Activated T-cell treated with anti-CD3 and anti-CD28 coated beads, Interleukin-2, amount 50 U/mL, for 48 hours (primary cell): ENCODE measurements at regions not wholly inside any gene's neighbourhood (a gene's known extent, or its start where the extent isn't known, plus 50 kb on each side); places are given as distances from the start of the nearest gene placed in this dataset.

Experiments
- DNase-seq, 2 experiments: peaks; one replicate each; pipeline ENCODE4 v3.0.0-alpha.2; 2020

- DNase-seq: no peak
These were observed 367.6 kb downstream of the TXNL1 start for GRCh38 chr18:56270671-56271250.

DNA sequence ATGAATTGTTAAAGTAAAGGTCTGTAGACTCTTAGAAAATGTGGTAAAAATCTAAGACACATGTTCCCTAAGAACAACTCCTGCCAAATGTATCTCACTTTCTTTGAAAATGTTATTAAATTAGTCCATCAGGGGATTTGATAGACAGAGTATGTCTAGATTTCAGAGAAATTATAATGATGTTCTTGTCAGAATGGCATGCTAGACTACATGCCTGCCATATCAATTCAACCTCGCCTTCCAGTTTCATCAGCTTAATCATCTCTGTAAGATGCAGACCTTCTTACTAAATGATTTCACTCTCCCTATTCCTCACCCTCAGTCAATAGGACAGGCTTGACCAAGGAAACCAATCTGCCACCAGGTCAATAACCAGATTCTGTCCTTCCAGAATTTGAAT is 368.4 kb downstream of the TXNL1 start:
- no peak for DNase-seq

DNA sequence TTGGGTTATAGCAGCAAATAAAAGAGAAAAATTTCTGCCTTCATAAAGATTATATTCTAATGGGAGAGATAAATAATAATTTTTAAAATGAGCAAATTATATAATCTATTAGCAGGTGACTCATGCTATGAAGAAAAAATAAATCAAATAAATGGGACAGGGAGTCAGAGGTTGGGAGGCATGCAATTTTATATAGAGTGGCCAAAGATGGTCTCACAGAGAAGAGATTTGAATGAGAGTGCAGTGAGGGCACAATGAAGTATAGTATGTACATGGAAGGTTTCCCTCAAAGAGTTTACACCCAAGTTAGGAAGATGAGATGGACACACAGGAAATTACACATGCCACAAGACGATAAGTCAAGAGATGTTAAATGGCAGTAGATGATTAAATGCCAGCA is 369.4 kb downstream of the TXNL1 start:
- no peak for DNase-seq

DNA sequence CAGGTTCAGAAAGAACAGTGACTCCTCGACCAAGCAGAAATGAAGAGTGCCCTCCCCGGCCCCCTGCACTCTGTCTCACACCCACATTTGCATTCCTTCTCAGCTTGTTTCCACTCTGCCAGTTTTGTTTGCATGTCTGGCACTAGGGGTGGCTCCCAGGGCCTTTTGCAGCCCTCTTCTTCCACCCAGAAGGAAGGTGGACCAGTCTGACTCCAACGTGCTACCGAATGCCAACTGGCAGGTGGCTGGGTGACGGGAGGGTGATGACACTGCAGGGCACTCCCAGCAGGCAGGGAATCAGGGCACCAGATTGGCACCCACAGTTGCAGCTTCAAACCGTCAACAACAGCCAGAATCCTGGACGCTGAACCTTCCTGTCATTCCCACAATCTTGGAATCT is 371.1 kb downstream of the TXNL1 start:
- no peak for DNase-seq

DNA sequence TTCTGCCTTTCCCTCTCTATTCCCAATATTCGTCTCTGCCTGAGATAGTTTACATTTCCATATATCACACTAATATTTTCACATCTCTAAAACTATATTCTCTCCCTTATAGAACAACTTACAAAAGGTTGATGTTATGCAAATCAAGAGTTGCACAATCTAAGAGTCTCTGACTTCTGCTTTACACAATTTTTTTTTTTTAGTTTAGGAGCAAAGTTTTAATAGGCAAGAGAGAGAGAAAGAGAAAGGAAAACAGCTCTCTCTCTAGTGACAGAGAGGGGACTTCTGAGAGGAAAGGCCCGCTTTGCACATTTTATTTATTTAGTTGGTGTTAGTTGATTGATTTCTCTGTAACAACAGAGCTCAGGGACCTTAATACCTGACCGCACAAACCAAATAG is 380.2 kb downstream of the TXNL1 start:
- no peak for DNase-seq

DNA sequence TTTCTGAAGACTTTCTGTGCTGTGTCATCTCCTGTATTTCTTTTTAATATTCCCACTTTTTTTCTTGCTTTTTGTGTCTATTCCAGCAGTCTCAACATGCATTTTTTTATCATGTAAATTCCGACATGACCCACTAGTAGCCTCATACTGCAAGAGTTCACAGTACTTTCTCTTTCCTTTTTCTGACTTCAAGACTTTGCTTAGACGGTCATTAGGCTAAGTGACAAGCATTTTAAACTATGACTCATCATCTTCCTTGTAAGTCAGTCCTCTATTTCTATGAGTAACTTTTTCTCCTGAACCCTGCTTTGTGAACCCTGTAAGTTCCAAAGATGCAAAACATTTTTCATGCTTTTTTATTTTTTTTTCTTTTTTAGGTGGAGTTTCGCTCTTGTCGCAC is 381.2 kb downstream of the TXNL1 start:
- DNase-seq: no peak

GRCh38 chr18:56256659-56257058 is 381.7 kb downstream of the TXNL1 start:
- no peak for DNase-seq

DNA sequence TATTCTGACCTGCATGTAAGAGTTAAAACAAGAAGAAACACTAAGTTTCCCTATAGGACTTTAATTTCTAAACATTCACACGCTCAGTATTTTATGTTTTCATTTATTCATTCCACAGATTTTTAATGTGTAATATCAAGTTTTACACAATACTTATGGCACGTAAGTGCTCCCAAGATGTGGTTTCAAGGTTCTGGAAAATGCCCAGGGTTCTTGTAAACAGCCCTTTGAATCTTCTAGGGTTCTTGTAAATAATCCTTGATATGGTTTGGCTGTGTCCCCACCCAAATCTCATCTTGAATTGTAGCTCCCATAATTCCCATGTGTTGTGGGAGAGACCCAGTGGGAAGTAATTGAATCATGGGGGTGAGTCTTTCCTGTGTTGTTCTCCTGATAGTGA is 383.0 kb downstream of the TXNL1 start:
- DNase-seq: no peak

GRCh38 chr18:56252456-56252855 is 385.9 kb downstream of the TXNL1 start:
- DNase-seq: no peak

GRCh38 chr18:56248610-56249235 is 389.7 kb downstream of the TXNL1 start:
- no peak for DNase-seq

GRCh38 chr18:56246916-56247315 is 391.5 kb downstream of the TXNL1 start:
- no peak for DNase-seq

GRCh38 chr18:56245866-56246580 is 392.4 kb downstream of the TXNL1 start:
- no peak for DNase-seq

DNA sequence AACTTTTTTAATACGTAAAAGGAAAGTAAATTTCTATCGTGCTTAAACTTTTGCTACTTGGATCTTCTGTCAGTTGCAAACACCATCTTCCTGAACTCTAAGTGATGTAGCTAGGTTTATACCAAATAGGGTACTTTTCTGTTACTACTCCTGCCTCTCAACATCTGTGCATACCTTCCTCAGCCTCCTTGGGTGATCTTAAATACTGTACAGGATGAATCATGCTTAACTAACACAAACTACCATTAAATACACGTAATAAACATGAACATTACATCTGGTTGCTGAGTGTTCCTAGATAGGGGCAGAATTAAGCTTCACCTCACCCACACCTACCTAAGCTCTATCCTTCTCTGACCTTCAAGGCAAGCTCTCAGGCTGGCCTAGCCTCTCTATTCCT is 398.0 kb downstream of the TXNL1 start:
- no peak for DNase-seq

DNA sequence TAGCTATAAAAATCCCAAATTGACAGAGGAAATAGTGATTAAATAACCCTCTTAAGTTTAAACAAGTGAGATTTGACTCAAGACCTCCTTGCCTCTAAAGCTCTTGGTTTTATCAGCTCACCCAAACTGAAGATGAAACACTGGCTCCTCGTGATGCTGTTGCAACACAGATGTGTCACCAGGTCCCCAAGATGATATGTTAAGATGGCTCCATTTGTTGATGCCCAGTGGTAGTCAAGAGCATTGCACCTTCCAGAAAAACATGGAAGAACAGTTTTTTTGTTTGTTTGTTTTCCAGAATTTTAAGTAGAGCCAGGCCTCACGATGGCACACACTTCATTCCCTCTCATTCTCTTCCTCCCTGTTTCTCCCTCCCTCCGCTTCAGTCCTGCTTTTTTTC is 399.8 kb downstream of the TXNL1 start:
- DNase-seq: no peak

GRCh38 chr18:56235481-56236013 is 402.8 kb downstream of the TXNL1 start:
- no peak for DNase-seq

DNA sequence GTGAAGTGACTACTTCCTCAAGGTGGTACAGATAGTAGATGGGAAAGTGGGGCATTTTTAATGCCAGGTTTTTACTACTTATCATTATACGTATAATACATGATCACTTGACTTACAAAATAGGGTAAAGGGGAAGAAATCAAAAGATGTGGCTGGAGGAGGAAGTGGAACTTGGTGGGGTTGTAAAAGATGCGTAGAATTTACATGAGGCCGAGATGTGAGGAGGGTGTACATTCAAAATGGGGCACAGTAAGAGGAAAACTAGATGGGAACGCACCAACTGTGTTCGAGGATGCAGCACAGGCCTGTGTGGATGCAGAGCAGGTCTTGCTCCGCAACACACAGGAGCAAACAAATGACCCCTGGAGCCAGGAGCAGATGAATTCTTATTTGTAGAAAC is 403.3 kb downstream of the TXNL1 start:
- DNase-seq: no peak

GRCh38 chr18:56233595-56233994 is 404.8 kb downstream of the TXNL1 start:
- DNase-seq: no peak

GRCh38 chr18:56226025-56226424 is 412.4 kb downstream of the TXNL1 start:
- DNase-seq: no peak

GRCh38 chr18:56224669-56225561 is 413.5 kb downstream of the TXNL1 start:
- DNase-seq: no peak

GRCh38 chr18:56221195-56222065 is 417.0 kb downstream of the TXNL1 start:
- DNase-seq: no peak

GRCh38 chr18:56217406-56217805 is 421.0 kb downstream of the TXNL1 start:
- DNase-seq: no peak

DNA sequence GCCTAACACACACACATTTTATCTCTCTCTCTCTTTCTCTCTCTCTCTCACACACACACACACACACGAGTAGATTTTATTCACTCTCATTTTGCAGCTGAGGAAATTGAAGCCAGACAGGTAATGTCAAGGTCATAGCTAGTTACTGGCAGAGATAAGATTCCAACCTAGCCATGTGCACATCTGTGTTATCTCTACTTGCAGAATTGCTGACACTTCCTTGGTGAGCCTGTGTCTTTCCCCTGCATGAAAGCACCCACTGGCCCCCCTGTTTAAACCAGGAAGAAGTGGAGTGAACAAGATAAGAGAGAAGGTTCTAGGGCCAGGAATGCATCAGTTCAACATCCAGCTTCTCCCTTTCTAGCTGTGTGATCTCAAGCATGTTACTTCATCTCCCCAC is 423.7 kb downstream of the TXNL1 start:
- DNase-seq: no peak
